GM18951 (cell line): ENCODE measurements at regions not wholly inside any gene's neighbourhood (a gene's known extent, or its start where the extent isn't known, plus 50 kb on each side); places are given as distances from the start of the nearest gene placed in this dataset.

Source experiments
- POLR2A ChIP-seq: IDR thresholded peaks from 4 replicates; pipeline ENCODE4 v1.6.1; 2011; ENCODE audit warnings: mild to moderate bottlenecking; ENCODE audit not compliant: insufficient read length, insufficient read depth; ENCODE audit errors: extremely low read depth
- in situ Hi-C: fragments of 300-500 bp; cut with MboI; formaldehyde crosslinking; loops from one replicate; pipeline ENCODE4 v1.12.0; 2022; ENCODE audit warnings: low sequenced_read_pairs, mixed read lengths, inconsistent platforms; ENCODE audit not compliant: unreplicated experiment

DNA sequence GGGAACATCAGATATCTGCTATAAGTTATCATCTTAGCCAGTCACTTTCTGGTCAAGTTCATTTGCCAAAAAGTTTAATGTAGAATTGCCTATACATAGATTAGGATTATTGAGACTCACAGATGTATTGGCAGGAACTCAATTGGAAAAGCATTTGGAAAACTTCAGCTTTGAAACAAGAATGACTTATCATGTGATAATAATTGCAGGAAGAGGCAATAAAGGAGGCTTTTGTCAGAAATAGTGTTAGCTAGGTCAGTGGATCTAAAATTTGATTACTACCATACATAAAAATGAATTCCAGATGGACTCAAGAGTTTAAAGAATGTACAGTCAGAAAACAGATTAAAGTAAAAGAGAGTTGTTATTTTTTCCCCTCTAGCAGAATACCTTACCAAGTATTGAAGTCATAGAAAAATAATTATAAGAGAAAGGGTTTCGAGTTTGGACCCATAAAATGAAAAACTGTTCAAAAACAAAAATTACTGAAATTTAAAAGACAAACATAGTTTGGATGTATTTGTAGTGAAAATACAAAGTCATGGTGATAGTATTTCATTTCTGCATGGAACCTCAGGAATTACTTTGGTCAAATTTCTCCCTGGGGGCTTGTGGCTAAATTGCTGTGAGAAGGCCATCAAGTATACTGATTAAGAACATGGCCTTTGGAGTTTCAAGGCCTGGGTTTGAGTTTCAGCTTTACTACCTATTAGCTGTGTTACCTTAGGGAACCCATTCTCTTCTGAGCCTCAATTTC, 159.9 kb downstream of the TMEM38B start:
- TF ChIP-seq POLR2A, result no peak
- in situ Hi-C loops, result loop anchor here (25.0 kb wide), 1 partner anchor 1283 kb away; no protein-coding TSS in a partner anchor

DNA sequence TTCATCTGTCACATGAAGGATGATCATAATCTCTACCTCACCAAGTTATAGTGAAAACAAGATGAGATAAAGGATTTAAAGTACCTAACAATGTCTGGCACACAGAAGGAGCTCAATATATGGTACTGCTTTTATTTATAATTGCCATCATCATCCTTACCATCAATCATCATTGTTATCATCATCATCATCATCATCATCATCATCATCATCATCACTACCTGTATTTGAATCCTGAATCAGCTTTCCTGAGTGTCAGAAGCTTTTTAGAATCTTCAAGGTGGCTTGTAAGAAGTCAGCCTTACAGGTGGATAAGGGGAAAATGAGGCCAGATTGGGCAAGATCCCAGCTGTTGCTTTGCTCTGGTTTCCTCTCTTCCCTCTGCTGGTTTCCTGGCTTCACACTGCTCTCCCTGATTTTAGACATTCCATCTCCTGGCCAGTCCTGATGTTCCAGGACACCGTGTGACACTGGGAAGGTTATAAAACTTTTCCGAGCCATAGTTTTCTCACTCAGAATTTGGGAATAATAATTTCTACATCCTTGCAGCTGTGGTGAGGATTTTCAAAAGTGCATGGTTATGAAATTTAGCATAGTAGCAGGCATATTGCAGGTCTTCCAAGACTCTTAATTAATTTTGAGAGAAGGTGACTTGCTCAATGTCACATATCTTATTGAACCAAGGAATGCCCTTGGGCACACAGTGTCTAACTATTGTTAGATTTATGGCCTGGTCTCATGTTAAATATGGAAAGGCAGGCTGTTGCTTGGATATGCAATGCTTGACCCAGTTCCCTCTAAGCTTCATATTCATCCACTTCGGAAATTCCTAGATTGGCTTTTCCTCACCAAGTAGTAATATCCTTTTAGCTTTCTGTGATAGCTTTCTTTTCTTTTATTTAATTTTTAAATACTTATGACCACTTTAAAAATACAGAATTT, 160.7 kb downstream of the TMEM38B start:
- no peak for TF ChIP-seq POLR2A
- in situ Hi-C loops, result loop anchor here (25.0 kb wide), 1 partner anchor 1282 kb away; no protein-coding TSS in a partner anchor

DNA sequence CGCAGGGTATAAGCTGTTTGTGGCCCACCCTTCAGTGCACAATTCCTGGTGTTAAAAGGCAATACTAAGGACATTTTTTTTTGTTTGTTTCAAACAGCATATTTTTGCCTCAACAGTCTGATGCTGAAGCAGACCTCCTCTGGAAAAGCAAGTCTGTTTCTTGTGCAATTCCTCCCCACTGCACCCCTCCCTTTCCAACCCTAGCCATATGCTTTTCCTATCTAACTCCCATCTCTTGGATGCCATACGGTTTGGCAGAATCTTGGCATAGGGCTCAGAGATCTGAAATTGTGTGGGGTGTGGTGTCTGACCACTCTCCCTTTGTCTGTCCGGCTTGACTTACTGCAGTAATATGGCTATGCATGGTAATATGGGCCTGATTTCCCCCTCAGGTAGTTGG, 161.6 kb downstream of the TMEM38B start:
- TF ChIP-seq POLR2A, result no peak
- in situ Hi-C loops, result loop anchor here (25.0 kb wide), 1 partner anchor 1281 kb away; no protein-coding TSS in a partner anchor

DNA sequence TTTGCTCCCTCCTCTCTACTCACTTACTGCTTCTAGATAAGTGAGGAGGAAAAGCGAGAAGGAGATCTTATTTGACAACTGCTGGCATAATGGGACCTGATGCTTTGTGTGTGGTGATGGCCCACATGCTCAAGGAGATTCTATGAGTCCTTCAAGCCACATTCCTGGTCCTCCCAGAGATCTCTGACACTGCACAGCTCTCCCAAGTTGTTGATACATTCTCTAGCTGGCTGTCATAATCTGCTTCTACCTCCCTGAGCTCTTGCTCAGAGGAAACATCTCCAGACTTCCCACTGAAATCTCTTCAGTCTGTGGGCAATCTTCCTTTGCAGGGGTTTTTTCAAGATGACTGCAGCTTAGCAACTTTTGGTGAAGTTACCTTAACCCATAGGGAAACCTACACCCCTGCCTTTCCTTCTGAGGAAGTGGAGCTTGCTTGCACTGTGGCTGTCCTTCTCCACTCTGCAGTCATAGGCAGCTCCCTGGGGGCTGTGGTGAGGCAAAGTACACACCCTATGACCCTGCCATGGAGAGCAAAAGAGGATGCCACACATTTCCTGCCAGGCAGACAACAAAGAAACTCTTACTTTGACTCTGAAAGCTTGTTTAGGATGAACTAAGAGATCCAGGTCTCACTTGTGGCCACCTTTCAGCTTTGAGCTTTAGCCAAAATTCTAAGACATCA, 163.8 kb downstream of the TMEM38B start:
- no peak for TF ChIP-seq POLR2A
- in situ Hi-C loops, result loop anchor here (25.0 kb wide), 1 partner anchor 1279 kb away; no protein-coding TSS in a partner anchor

DNA sequence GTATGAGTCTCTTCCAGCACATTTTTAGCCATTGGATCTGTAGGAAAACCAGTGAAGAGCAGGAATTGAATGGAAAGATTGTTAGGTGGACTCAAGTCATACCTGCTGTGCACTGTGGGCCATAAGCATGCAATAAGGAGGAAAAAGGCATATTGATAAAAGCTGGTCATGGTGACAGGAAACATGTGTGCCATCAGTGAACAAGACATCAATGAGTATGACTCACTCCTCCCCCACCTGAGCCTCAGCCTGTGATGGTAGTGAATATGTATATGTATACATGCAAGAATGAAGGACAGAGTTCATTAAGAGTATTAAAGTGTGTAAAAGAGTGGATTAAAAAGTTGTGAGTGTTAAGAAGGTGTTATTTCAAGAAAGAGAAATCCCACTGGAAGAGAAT, 164.5 kb downstream of the TMEM38B start:
- TF ChIP-seq POLR2A, result no peak
- in situ Hi-C loops, result loop anchor here (25.0 kb wide), 1 partner anchor 1278 kb away; no protein-coding TSS in a partner anchor

DNA sequence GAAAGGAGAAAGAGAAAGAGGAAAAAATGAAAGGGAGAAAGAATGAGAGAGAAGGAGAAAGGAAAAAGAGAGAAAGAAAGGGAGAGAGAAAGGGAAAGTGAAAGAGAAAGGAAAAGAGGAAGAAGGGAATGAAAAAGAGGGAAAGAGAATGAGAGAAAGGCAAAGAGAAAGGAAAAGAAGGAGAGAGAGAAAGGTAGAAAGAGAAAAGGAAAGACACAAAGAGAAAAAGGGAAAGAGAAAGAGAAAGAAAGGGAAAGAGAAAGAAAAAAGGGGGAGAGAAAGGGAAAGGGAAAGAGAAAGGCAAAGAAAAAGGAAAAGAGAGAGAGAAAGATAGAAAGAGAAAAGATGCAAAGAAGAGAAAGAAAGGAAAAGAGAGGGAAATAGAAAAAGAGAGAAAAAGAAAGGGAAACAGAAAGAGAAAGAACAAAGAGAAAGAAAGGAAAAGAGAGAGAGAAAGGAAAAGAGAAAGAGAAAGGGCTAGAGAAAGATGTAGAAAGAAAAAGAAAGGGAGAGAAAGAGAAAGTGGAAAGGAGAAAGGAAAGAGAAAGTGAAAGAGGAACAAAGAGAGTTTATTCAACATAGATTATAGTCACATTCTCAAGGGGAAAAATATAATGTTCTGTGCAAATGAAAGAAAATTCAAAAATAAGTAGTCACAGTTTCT, 165.2 kb downstream of the TMEM38B start:
- in situ Hi-C loops, result loop anchor here (25.0 kb wide), 1 partner anchor 1278 kb away; no protein-coding TSS in a partner anchor
- TF ChIP-seq POLR2A, result no peak

DNA sequence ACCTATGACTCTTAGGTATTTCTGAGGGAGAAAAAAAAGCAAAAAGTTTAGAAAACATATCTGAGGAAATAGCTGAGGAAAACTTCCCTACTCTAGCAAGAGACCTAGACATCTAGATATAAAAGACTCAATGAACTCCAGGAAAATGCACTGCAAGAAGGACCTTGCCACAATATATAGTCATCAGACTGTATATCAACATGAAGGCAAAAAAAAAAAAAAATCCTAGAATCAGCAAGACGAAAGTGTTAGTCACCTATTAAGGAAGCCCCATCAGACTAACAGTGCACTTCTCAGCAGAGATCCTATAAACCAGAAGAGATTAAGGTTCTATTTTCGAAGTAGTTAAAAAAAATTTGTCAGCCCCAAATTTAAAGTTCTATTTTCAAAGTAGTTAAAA, 166.2 kb downstream of the TMEM38B start:
- no peak for TF ChIP-seq POLR2A
- in situ Hi-C loops, result loop anchor here (25.0 kb wide), 1 partner anchor 1277 kb away; no protein-coding TSS in a partner anchor

DNA sequence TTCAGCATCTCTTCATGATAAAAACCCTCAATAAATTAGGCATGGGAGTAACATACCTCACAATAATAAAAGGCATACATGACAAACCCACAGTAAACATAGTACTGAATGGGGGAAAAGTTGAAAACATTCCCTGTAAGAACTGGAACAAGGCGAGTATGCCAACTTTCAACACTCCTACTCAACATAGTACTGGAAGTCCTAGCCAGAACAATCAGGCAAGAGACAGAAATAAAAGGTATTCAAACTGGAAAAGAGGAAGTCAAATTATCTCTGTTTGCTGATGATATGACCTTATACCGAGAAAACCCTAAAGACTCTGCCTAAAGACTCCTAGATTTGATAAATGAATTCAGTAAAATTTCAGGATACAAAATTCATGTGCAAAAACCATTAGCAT, 167.6 kb downstream of the TMEM38B start:
- no peak for TF ChIP-seq POLR2A
- in situ Hi-C loops, result loop anchor here (25.0 kb wide), 1 partner anchor 1275 kb away; no protein-coding TSS in a partner anchor

DNA sequence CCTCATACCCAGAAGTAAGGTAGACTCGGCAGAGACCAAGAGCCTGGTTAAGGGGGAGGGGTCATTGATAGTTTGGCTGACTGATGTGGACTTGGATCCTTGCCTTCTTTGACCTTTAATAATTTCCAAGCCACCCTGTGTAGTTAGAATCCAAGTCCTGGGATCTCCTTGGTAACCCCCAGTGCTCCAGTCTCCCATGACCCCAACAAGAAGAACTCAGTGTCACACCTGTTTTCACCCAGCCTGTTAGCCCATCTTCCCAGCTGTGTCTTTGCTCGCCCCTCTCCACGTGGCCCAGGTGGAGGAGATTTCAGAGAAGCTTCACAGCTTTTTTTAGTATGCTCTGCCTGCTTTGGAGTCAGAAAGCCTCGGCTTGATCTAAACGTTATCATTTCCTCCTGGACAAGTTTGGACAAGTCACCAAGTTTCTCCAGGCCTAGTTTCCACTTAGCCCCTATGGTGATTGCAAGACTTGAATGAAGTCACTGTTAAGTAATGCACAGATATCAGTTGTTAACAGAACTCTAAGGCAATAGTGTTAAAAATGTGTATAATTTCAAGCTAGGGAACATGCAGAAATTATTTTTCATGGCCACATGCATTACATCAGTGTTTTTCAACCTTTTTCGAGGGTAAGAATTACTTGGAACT, 170.0 kb downstream of the TMEM38B start:
- in situ Hi-C loops, result loop anchor here (25.0 kb wide), 1 partner anchor 1273 kb away; no protein-coding TSS in a partner anchor
- no peak for TF ChIP-seq POLR2A

DNA sequence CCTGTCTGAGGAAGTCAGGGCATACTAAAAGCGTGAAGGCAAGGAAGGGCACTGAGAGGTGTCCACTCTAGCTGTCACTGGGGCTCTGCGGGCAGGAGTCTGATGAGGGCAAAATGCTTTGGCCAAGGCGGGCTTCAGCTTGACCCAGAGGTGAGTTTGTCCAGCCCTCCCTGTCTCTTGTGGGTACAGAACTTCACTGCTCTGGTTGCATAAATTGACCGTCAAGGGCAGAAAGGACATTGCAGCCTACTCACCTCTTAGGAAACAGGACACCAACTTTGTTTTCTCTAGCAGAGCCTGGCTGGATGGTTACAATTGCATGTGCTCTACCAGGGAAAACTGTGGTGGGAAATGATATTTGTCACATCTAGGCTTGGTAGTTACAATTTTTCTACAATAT, 170.9 kb downstream of the TMEM38B start:
- in situ Hi-C loops, result loop anchor here (25.0 kb wide), 1 partner anchor 1272 kb away; no protein-coding TSS in a partner anchor
- TF ChIP-seq POLR2A, result no peak

DNA sequence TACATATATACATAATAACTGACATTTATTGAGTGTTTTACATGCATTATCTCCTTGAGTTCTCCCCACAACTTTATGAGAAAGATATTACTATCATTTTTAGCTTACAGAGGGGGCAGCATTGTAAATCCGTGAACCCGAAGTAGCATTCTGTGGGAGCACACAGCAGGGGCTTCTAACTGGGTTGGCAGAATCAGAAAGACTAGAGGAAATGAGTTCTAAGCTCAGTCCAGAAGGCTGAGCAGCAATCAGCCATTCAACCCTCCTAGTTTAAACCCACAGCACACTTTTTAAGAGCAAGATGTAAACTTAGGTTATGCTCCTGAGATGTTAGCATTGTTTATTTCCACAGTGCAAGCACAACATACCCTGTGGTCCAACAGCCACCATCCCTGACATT, 177.2 kb downstream of the TMEM38B start:
- in situ Hi-C loops, result loop anchor here (25.0 kb wide), 1 partner anchor 1266 kb away; no protein-coding TSS in a partner anchor
- TF ChIP-seq POLR2A, result no peak
